ENCODE measurements at regions not wholly inside any gene's neighbourhood (a gene's known extent, or its start where the extent isn't known, plus 50 kb on each side); places are given as distances from the start of the nearest gene placed in this dataset.
A peak's percentile ranks its signal among the peaks of the same experiment; 100 is the strongest.

- CTCF ChIA-PET: no interaction called here
- intact Hi-C loops (cut with micrococcal nuclease): no loop called here
- H3K36me3 Mint-ChIP-seq (ENCODE audit: insufficient read depth, unreplicated experiment): no peaks in the 10 kb centered on the region
Observed at GRCh38 chr18:43964666-43965065, 687.4 kb upstream of the SYT4 start.

DNA sequence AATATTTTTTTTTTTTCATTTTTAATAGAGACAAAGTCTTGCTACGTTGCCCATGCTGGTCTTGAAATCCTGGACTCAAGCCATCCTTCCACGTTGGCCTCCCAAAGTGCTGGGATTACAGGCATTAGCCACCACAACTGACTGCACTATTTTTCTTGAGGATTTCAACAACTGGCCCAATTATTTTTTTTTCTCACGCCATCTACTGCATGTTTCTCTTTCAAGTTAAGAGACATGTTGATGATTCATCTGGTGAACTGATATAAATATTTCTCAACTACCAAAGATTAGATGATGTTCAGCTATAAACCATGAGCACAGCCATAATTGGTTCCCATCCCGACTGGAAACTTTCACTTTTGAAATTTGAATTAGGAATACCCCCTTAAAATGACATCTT is 688.4 kb upstream of the SYT4 start:
- H3K4me3 Mint-ChIP-seq (ENCODE audit: unreplicated experiment): no peak overlapping the region
- H3K4me1 Mint-ChIP-seq (ENCODE audit: insufficient read depth, unreplicated experiment): peaks cover 8% of the 10 kb centered on the region
- intact Hi-C loops (cut with micrococcal nuclease): no loop called here
- ChIA-PET POLR2A (no interaction called here), CTCF (no interaction called here)
- peaks cover 33% of the 10 kb centered on the region for H3K27me3 Mint-ChIP-seq (ENCODE audit: insufficient read depth, unreplicated experiment)
- no peaks in the 10 kb centered on the region for H3K36me3 Mint-ChIP-seq (ENCODE audit: insufficient read depth, unreplicated experiment)
- no peak overlapping the region for H3K27ac Mint-ChIP-seq (ENCODE audit: low read depth, unreplicated experiment)
- peak; percentile 14 for DNase-seq (ENCODE audit: unreplicated experiment)
- TF ChIP-seq, protein P1, sequence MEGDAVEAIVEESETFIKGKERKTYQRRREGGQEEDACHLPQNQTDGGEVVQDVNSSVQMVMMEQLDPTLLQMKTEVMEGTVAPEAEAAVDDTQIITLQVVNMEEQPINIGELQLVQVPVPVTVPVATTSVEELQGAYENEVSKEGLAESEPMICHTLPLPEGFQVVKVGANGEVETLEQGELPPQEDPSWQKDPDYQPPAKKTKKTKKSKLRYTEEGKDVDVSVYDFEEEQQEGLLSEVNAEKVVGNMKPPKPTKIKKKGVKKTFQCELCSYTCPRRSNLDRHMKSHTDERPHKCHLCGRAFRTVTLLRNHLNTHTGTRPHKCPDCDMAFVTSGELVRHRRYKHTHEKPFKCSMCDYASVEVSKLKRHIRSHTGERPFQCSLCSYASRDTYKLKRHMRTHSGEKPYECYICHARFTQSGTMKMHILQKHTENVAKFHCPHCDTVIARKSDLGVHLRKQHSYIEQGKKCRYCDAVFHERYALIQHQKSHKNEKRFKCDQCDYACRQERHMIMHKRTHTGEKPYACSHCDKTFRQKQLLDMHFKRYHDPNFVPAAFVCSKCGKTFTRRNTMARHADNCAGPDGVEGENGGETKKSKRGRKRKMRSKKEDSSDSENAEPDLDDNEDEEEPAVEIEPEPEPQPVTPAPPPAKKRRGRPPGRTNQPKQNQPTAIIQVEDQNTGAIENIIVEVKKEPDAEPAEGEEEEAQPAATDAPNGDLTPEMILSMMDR (IDR thresholded peaks at IDR 0.05; ENCODE audit: unreplicated experiment): no peak
- no peaks in the 10 kb centered on the region for H3K9me3 Mint-ChIP-seq (ENCODE audit: unreplicated experiment)
- no TSS peak for BruUV-seq (replicated peaks)

More at GRCh38 chr18:43964666-43965065, 687.4 kb upstream of the SYT4 start:
- DNase-seq (ENCODE audit: unreplicated experiment): no peak
- no TSS peak for BruUV-seq (replicated peaks)
- no peak overlapping the region for H3K27ac Mint-ChIP-seq (ENCODE audit: low read depth, unreplicated experiment)
- POLR2A ChIA-PET: interaction anchor here (0.6 kb wide), 1 partner anchor 1321 kb away, joined by 3 read pairs; no protein-coding TSS in a partner anchor
- H3K27me3 Mint-ChIP-seq (ENCODE audit: insufficient read depth, unreplicated experiment): peaks cover 37% of the 10 kb centered on the region
- H3K9me3 Mint-ChIP-seq (ENCODE audit: unreplicated experiment): no peaks in the 10 kb centered on the region
- no peak overlapping the region for H3K4me3 Mint-ChIP-seq (ENCODE audit: unreplicated experiment)
- peaks cover 8% of the 10 kb centered on the region for H3K4me1 Mint-ChIP-seq (ENCODE audit: insufficient read depth, unreplicated experiment)
- TF ChIP-seq, protein P1 (IDR thresholded peaks at IDR 0.05; ENCODE audit: unreplicated experiment): no peak

GRCh38 chr18:43970656-43971055 is 693.4 kb upstream of the SYT4 start:
- H3K27me3 Mint-ChIP-seq (ENCODE audit: insufficient read depth, unreplicated experiment): peaks cover 23% of the 10 kb centered on the region
- no peaks in the 10 kb centered on the region for H3K36me3 Mint-ChIP-seq (ENCODE audit: insufficient read depth, unreplicated experiment)
- H3K4me3 Mint-ChIP-seq (ENCODE audit: unreplicated experiment): no peak overlapping the region
- intact Hi-C loops (cut with micrococcal nuclease): no loop called here
- H3K27ac Mint-ChIP-seq (ENCODE audit: low read depth, unreplicated experiment): no peak overlapping the region
- no TSS peak for BruUV-seq (replicated peaks)
- no peaks in the 10 kb centered on the region for H3K9me3 Mint-ChIP-seq (ENCODE audit: unreplicated experiment)
- ChIA-PET CTCF (no interaction called here), POLR2A (no interaction called here)
- peak; percentile 13 for DNase-seq (ENCODE audit: unreplicated experiment)
- TF ChIP-seq, protein P1 (IDR thresholded peaks at IDR 0.05; ENCODE audit: unreplicated experiment): no peak
- peaks cover 7% of the 10 kb centered on the region for H3K4me1 Mint-ChIP-seq (ENCODE audit: insufficient read depth, unreplicated experiment)

- BruUV-seq (replicated peaks): no TSS peak
- Mint-ChIP-seq H3K36me3 (ENCODE audit: insufficient read depth, unreplicated experiment) (no peaks in the 10 kb centered on the region), H3K27me3 (ENCODE audit: insufficient read depth, unreplicated experiment) (no peaks in the 10 kb centered on the region), H3K4me1 (ENCODE audit: insufficient read depth, unreplicated experiment) (peaks cover 5% of the 10 kb centered on the region), H3K27ac (ENCODE audit: low read depth, unreplicated experiment) (no peak overlapping the region), H3K9me3 (ENCODE audit: unreplicated experiment) (peaks cover 8% of the 10 kb centered on the region), H3K4me3 (ENCODE audit: unreplicated experiment) (no peak overlapping the region)
- ChIA-PET CTCF (no interaction called here), POLR2A (no interaction called here)
- intact Hi-C loops (cut with micrococcal nuclease): no loop called here
- TF ChIP-seq, protein P1 (IDR thresholded peaks at IDR 0.05; ENCODE audit: unreplicated experiment): no peak
- no peak for DNase-seq (ENCODE audit: unreplicated experiment)
Observed at GRCh38 chr18:43978174-43978573, 700.9 kb upstream of the SYT4 start.
